Liver (tissue), 3 donors: ENCODE measurements at regions not wholly inside any gene's neighbourhood (a gene's known extent, or its start where the extent isn't known, plus 50 kb on each side); places are given as distances from the start of the nearest gene placed in this dataset.

Experiments used
- EGR1 ChIP-seq, 2 donors: IDR thresholded peaks; 2 replicates each; pipeline ENCODE4 v1.6.1; 2016 to 2018; ENCODE audit warnings: antibody characterized with exemption in 2 of 2, low read depth in 2 of 2
- HNF4A ChIP-seq, 2 donors: conservative IDR thresholded peaks; 2 replicates each; pipeline ENCODE4 v1.6.1; 2016; ENCODE audit warnings: antibody characterized with exemption in 2 of 2, mild to moderate bottlenecking in 2 of 2
- RAD21 ChIP-seq, 2 donors: IDR thresholded peaks; 2 replicates each; pipeline ENCODE4 v1.6.1; 2016; ENCODE audit warnings: antibody characterized with exemption in 2 of 2, mild to moderate bottlenecking in 2 of 2
- RXRA ChIP-seq, 2 donors: IDR thresholded peaks; 2 replicates each; pipeline ENCODE4 v1.6.1; 2017 to 2018; ENCODE audit warnings: antibody characterized with exemption in 2 of 2, mild to moderate bottlenecking in 1 of 2
- SP1 ChIP-seq: IDR thresholded peaks from 2 replicates; pipeline ENCODE4 v1.6.1; 2018; ENCODE audit warnings: antibody characterized with exemption, mild to moderate bottlenecking
- TF ChIP-seq, protein P1 (sequence below): fragments of 150-350 bp; IDR thresholded peaks from 2 replicates; pipeline ENCODE4 v1.5.1; 2017; ENCODE audit warnings: improper control_type of control experiment, low read depth, low read length; ENCODE audit not compliant: missing input control
- TF ChIP-seq, protein P2 (sequence below): IDR thresholded peaks from 2 replicates; pipeline ENCODE4 v1.6.1; 2016; ENCODE audit warnings: antibody characterized with exemption
- TF ChIP-seq, protein P3 (sequence below): IDR thresholded peaks from 2 replicates; pipeline ENCODE4 v1.6.1; 2016; ENCODE audit warnings: antibody characterized with exemption, mild to moderate bottlenecking
- donor health status: healthy.
- donor health status: healthy.

DNA sequence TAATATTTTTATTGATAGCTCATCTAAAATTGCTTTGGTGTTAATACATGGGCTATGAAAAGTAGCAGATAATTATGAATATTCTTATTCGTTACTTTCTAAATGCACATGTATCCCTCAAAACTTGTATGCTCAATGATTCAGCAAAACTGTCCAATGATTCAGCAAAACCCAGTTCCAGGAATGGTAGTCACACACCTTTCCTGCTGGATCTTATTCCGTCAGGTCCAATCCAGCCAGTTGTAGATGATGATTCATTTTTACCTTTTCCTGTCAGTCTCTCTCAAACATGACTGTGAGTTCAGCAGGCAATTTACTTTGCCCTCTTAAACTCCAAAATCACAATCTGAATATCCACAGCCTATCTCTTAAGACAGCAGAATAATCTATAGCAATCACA, 1082.6 kb downstream of the EFNB2 start:
- TF ChIP-seq, protein P1, sequence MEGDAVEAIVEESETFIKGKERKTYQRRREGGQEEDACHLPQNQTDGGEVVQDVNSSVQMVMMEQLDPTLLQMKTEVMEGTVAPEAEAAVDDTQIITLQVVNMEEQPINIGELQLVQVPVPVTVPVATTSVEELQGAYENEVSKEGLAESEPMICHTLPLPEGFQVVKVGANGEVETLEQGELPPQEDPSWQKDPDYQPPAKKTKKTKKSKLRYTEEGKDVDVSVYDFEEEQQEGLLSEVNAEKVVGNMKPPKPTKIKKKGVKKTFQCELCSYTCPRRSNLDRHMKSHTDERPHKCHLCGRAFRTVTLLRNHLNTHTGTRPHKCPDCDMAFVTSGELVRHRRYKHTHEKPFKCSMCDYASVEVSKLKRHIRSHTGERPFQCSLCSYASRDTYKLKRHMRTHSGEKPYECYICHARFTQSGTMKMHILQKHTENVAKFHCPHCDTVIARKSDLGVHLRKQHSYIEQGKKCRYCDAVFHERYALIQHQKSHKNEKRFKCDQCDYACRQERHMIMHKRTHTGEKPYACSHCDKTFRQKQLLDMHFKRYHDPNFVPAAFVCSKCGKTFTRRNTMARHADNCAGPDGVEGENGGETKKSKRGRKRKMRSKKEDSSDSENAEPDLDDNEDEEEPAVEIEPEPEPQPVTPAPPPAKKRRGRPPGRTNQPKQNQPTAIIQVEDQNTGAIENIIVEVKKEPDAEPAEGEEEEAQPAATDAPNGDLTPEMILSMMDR: no peak
- TF ChIP-seq RXRA (IDR thresholded peaks at IDR 0.05) (no peak), RAD21 (IDR thresholded peaks at IDR 0.05) (no peak), EGR1 (IDR thresholded peaks at IDR 0.05; ENCODE audit: low read depth in 2 of 2) (no peak), SP1 (no peak), HNF4A (conservative IDR thresholded peaks at IDR 0.05) (no peak)
- TF ChIP-seq, protein P2, sequence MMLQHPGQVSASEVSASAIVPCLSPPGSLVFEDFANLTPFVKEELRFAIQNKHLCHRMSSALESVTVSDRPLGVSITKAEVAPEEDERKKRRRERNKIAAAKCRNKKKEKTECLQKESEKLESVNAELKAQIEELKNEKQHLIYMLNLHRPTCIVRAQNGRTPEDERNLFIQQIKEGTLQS: no peak
- TF ChIP-seq, protein P3, sequence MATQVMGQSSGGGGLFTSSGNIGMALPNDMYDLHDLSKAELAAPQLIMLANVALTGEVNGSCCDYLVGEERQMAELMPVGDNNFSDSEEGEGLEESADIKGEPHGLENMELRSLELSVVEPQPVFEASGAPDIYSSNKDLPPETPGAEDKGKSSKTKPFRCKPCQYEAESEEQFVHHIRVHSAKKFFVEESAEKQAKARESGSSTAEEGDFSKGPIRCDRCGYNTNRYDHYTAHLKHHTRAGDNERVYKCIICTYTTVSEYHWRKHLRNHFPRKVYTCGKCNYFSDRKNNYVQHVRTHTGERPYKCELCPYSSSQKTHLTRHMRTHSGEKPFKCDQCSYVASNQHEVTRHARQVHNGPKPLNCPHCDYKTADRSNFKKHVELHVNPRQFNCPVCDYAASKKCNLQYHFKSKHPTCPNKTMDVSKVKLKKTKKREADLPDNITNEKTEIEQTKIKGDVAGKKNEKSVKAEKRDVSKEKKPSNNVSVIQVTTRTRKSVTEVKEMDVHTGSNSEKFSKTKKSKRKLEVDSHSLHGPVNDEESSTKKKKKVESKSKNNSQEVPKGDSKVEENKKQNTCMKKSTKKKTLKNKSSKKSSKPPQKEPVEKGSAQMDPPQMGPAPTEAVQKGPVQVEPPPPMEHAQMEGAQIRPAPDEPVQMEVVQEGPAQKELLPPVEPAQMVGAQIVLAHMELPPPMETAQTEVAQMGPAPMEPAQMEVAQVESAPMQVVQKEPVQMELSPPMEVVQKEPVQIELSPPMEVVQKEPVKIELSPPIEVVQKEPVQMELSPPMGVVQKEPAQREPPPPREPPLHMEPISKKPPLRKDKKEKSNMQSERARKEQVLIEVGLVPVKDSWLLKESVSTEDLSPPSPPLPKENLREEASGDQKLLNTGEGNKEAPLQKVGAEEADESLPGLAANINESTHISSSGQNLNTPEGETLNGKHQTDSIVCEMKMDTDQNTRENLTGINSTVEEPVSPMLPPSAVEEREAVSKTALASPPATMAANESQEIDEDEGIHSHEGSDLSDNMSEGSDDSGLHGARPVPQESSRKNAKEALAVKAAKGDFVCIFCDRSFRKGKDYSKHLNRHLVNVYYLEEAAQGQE: no peak
